HG02981 (cell line): ENCODE measurements at regions not wholly inside any gene's neighbourhood (a gene's known extent, or its start where the extent isn't known, plus 50 kb on each side); places are given as distances from the start of the nearest gene placed in this dataset.
A peak's percentile ranks its signal among the peaks of the same experiment; 100 is the strongest.
"Not testable (repeated sequence)": the region's sequence is repeated elsewhere in the genome, so short reads cannot be mapped to it uniquely, and the experiment has no call there.

ENCODE experiments used
- ATAC-seq: cut with Tn5 transposase; IDR thresholded peaks from one replicate; pipeline ENCODE4 v1.9.1; 2021; ENCODE audit warnings: mild to moderate bottlenecking, moderate library complexity; ENCODE audit not compliant: unreplicated experiment

DNA sequence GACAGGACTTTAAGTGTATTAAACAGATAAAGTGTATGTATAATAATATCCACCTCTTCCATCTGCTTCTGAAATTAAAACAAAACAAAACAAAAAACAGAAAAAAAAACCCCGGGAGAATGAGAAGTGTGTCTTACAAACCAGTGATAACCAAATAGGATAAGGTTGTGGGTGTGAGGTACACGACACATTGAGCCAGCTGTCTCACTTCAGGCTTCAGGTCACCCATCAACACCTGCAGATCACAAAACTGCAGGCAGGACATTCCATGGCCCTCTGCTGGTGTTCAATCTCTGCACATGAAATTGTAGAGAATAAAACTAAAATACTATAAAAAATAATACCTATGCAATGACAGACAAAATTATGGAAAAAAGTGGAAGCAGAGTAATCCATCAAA, 339.9 kb downstream of the SFMBT2 start:
- no peak for ATAC-seq

DNA sequence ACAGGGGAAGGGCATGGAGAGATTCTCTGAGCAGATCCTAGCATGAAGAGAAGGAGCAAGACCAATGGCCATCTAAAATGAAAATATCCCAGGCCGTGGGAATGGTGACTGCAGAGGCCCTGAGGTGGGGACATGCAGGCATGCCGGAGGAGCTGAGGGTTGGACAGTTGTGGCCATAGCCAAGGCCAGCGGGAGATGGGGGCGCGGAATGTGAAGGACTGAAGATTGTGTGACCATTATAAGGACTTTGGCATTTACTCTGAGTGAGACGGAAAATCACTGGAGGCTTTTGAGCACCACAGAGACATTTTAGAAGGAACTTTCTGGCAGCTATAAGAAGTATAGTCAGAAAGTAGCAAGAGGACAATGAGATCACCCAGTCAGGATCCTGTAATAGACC, 341.1 kb downstream of the SFMBT2 start:
- no peak for ATAC-seq

DNA sequence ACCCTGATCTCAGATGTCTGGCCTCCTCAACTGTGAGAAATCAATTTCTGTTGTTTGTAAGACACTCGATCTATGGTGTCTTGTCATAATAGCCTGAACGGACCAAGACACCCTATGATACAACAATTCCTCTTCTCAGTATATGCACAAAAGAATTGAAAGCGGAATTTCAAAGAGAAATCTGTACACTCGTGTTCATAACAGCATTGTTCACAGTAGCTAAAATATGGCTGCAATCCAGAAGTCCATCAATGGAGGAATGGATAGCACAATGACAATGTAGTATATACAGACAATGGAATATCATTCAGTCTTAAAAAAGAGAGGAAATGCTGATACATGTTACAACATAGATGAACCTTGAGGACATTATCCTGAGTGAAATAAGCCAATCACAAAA, 354.6 kb downstream of the SFMBT2 start:
- ATAC-seq, result no peak

DNA sequence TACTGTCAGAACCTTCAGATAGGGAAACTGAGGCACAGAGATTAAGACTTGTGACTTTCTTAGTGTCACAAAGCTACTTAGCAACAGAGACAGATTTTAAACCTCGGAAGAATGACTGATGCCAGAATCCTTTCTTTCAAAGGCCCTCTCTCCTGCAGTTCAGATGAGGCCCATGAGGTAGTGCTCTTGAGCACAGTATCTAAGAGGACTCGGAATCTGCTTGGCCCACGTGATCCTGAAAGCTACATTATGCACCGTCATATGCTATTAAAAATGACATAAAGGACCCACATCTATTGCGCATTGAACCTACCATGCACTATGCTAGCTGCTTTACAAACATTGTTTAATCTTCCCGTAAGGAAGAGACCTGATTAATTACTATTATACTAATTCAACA, 355.9 kb downstream of the SFMBT2 start:
- no peak for ATAC-seq

DNA sequence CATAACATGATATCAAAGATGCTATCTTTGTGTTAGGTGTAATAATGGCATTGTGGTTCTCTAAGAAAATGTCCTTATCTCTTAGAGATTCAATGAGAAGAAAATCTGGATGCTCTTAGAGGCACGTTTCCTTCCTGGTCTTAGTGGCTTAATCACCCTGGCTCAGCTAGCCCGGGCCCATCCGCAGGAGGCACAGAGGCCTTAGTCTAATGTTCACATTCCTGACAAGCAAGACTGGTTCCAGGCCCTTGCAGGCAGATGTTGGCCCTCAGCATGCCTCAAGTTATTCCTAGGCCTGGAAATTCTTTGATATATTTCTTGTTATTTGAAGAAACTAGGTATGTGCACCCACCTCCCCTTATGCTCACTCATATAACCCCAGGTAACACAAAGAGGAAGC, 357.6 kb downstream of the SFMBT2 start:
- no peak for ATAC-seq

DNA sequence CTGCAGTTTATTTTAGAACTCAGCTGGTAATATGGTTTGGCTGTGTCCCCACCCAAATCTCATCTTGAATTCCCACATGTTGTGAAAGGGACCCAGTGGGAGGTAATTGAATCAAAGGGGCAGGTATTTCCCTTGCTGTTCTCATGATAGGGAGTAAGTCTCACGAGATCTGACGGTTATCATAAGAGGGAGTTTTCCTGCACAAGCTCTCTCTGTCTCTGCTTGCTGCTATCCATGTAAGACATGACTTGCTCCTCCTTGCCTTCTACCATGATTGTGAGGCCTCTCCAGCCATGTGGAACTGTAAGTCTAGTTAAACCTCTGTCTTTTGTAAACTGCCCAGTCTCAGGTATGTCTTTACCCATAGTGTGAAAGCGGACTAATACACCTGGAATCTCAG, 360.8 kb downstream of the SFMBT2 start:
- ATAC-seq, result not testable (repeated sequence)

DNA sequence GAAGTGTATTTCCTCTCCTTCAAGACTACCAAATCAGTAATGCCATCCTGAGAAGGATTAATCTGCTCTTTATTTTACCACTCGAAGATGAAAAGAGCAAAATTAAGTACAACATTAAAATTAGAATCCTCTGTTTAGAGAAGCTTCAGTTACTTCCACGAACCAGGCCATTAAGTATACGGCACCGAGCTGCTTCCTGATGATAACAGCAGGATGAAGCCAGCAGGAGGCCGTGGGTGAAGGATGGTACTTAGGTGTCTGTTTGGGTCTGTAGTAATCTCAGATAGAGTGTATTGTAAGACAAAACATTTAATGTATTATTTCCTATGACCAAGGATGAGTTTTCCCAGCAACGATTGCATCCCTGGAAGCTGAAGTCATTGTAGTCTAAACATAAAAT, 362.8 kb downstream of the SFMBT2 start:
- ATAC-seq, result no peak

DNA sequence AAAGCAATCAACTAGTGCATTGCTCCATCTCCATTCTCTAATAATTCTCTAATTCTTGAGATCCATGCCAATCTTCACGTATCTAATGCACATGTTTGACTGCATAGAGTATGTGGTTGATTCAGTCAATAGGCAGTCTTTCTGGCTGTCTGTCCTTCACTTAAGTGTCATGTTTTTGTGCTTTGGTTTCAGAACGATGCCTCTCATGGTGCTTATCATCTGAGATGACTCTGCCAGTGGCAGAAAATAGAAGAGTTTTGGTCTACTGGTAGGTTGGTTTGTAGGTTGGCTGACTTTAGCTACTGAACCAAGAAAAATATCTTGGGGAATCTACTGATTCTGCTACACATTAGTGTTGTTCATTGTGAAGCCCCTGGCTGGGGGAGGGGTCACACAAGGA, 364.2 kb downstream of the SFMBT2 start:
- ATAC-seq, result peak; percentile 73

DNA sequence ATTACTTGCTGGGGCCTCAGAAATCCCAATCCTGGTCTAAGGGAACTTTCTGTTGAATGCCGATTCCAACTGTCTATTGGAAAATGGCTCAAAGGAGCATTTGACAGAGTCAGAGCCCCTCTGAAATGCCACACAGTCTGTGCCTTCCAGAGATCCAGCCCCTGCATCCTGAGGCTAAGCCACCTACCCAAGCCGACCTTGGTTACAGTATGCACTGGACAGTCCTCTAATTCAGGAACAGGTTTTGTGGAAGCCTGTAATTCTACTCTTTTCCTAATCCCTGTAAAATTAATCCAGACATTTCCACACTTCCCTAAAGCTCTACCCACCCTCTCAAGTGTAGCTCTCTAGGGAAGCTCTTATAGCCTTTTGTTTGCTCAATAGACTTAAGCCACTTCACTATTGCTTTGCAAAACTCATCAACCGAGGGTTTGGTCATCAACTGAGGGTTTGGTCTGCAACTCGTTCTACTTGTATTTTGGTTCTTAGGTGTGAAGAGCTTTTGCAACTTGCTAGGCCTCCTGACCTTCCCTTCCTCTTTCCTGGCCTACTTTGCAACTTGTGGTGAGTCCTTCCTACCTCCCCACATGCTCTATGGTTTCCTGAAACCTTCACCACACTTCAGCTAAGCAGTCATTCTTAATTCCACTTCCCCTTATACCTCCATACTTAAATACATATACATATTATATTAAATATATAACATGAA, 364.8 kb downstream of the SFMBT2 start:
- ATAC-seq, result peak; percentile 78

DNA sequence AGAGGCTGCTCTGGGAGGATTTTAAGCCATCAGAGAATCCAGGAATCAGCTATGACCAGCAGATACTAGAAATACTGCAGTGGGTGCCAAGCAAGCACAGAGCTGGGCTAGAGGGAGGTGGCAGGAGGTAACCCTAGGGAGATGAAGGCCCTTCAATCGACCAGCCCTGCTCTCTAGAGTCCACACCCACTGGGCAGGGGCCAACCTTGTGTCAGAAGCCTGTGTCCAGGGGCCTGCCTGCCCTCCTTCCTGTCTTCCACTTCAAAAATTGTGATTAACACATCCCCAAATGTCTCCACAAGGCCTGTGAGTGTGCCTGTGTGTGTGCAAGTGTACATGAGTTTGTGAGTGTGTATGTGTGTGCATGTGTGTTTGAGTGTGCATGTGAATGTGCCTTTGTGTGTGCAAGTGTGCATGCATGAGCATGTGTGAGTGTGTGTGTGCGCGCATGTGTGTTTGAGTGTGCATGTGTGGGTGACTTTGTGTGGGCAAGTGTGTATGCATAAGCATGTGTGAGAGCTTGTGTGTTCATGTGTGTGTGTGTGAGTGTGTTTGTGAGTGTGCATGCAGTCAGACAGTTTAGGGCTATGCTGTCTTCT, 367.7 kb downstream of the SFMBT2 start:
- ATAC-seq, result no peak

DNA sequence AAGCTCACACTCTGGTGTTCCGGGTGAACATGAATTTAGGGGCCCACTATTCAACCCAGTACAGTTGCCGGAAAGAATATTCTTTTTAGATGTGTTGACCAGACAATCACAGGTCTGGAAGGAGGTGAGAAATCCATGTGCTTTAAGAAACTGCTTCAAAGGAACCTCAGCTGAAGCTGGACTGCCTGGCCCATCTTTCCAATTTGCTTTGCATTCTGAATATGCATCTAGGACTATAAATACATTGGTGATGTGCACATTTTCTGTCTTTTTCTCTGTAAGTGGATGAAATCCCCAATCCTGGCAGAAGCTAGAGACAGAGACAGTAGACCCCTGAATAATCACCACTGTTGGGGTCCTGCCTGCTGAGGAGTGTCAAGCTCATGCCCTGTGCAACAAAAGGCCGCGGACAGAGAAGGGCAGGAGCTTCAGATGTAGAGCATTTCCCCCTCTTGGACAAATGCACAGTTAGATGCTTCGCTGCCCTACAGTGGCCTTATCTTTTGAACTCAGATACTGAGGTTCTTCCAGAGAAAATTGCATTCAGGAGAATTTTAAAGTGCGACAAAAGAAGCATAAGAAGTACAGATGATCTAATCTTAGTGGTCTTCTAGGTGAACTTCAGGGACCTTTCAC, 368.3 kb downstream of the SFMBT2 start:
- no peak for ATAC-seq

DNA sequence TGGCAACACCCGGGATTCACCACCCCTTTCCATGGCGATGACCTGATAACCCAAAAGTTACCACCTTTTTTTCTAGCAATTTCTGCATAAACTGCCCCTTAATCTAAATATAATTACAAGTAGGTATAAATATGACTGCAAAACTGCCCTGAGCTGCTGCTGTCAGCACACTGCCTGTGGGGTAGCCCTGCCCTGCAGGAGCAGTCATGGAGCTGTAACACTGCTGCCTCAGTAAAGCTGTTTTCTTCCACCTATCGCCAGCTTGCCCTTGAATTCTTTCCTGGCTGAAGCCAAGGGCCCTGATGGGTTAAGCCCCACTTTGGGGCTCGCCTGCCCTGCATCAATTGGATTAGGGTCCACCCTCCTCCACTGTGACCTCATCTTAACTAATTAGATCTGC, 368.8 kb downstream of the SFMBT2 start:
- ATAC-seq, result no peak

DNA sequence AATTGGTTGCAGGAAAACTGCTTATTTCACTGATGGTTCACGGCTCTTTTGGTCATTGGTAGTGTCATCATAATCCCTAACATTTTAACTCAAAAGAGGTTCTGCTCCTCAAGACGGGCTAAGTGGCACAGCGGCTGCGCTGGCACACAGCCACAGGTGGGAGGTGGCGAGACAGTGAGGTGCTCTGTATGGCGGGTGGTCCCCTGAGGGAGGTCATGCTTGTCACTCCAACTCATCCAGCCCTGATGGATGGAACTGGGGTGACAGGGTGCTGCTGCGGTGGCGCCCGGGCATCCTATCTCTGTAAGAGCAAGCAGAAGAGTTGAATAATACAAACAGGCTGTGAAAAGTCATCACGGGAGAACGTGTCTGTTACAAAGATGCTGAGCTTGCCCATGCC, 370.2 kb downstream of the SFMBT2 start:
- ATAC-seq, result no peak

DNA sequence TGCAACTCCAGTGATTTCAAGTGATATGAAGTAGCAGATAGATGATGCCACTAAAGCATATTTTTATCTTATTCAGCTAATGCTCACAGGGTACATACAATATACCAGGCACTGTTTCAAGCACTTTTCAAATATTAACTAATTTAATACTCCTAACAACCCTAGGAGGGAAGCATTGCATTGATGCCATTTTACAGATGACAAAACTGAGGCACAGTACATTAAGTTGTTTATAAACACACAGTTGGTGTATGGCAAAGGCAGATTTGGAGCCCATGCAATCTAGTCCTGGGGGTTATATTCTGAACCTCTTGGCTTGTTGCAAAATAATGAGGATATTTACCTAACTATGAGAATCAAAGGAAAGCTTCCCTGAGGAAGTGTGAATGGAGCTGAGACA, 371.0 kb downstream of the SFMBT2 start:
- no peak for ATAC-seq

DNA sequence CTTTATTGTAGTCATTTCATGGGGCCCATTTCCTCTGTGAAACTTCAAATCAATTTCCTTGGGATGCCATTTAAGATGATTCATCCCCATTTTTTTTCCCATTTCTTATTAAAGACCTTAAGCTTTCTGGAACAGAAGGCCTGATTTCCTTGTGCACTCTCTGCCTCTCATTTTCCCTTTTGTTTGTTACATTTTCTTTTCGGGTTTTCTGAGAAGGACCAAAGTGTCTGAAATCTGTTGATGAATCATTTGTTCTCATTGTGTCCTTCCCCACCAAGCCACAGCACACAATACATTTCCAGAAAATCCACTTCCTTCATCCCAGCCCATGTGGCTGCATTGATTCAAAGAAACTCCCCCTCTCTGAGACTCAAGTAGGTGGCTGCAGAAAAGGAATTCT, 372.4 kb downstream of the SFMBT2 start:
- ATAC-seq, result no peak

DNA sequence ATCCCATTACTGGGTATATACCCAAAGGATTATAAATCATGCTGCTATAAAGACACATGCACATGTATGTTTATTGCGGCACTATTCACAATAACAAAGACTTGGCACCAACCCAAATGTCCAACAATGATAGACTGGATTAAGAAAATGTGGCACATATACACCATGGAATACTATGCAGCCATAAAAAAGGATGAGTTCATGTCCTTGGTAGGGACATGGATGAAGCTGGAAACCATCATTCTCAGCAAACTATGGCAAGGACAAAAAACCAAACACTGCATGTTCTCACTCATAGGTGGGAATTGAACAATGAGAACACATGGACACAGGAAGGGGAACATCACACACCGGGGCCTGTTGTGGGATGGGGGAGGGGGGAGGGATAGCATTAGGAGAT, 373.4 kb downstream of the SFMBT2 start:
- ATAC-seq, result not testable (repeated sequence)

DNA sequence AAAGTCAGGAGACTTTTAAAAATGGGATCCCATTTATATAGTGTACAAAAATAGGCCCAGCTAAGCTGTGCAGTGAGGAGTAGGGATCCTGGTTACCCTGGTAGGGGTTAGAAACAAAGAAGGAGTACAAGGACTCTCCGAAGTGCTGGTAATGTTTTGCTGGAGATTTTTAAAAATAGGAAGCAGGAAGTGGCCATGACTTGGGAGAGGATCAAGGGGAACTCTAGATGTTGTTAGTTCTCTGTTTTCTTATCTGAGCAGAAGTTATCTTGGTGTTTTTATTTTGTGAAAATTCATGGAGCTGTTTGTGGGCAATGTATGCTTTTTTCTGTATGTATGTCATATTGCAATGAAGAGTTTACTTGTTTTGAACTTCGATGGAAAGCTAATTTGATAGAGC, 373.9 kb downstream of the SFMBT2 start:
- ATAC-seq, result no peak

DNA sequence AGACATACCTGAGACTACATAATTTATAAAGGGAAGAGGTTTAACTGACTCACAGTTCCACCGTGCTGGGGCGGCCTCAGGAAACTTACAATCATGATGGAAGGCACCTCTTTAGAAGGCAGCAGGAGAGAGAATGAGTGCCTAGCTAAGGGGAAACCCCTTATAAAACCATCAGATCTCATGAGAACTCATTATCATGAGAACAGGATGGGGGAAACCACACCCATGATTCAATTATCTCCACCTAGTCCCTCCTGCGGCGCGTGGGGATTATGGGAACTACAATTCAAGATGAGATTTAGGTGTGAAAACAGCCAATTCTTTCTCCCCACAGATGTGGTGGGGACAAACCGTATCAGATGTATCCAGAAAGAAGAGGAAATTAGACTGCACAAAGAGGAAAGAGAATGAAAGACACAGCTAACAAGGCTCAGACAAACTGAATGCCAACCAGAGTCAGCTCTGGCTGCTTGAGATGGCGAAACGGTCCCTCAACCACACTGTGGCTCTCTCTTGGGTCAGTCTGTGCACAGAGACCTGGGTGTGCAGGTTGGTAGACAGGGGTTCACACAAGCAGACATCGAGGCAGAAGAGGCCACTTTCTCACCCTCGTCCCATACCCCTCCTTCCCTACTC, 375.6 kb downstream of the SFMBT2 start:
- no peak for ATAC-seq

DNA sequence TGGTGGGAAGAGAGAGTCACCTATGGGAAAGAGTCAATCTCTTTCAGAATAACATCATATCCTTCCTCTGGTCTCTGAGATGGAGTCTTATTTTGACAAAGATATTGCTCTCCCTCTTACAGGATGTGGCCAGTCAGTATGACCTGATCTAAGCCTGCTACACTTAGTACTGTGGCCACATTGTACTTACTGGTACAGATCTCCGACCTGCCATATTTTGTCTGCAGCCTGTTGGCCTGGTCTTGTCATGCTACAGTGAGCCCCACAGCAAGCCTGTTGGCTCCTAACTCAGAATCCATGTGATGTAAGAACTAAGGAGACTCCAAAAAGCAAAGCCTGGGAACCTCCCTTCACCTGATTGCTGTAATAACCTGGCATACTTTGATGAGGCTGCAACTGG, 377.8 kb downstream of the SFMBT2 start:
- no peak for ATAC-seq

DNA sequence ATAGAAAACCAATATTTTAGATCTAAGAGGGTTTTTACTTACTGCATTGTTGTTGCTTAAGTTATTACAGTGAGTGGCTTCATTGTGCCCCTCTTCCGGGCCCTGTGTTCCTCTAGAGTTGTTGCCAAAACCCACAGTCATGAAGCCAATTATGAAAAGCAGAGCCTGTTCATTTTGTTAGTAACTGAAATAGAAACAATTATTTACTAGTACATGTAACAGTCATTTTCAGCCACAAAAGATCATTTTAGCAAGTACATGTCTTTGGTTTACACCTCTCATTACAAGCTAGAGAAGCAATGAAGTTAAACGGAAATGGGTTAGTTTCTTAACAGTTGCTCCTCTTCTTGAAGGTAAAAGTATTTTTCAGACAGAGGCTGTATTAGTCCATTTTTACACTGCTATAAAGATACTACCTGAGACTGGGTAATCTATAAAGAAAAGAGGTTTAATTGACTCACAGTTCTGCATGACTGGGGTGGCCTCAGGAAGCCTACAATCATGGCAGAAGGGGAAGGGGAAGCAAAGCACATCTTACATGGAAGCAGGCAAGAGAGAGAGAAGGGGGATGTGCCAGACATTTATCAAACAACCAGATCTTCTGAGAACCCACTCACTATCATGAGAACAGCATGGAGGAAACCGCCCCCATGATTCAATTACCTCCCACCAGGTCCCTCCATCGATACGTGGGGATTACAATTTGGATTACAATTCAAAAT, 380.5 kb downstream of the SFMBT2 start:
- ATAC-seq, result no peak

DNA sequence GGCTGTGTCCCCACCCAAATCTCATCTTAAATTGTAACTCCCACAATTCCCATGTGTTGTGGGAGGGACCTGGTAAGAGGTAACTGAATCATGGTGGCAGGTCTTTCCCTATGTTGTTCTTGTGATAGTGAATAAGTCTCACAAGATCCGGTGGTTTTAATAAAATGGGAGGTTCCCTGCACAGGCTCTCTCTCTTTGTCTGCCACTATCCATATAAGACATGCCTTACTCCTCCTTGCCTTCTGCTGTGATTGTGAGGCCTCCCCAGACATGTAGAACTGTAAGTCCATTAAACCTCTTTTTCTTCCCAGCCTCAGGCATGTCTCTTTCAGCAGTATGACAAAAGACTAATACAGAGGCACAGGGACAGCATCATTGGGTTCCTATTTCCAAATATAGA, 381.2 kb downstream of the SFMBT2 start:
- ATAC-seq, result no peak
